Vagina (tissue), 2 donors: ENCODE measurements at regions not wholly inside any gene's neighbourhood (a gene's known extent, or its start where the extent isn't known, plus 50 kb on each side); places are given as distances from the start of the nearest gene placed in this dataset.
"Not testable (repeated sequence)": the region's sequence is repeated elsewhere in the genome, so short reads cannot be mapped to it uniquely, and the experiment has no call there.

Experiments
- DNase-seq, 2 donors: peaks; one replicate each; pipeline ENCODE4 v3.0.0-alpha.2; 2017; ENCODE audit errors: extremely low spot score in 2 of 2
- H3K27ac ChIP-seq: fragments of 200-600 bp; sonication (generic); one replicate; pipeline ENCODE4 v1.5.1; 2019
- H3K27me3 ChIP-seq: fragments of 200-600 bp; sonication (generic); one replicate; pipeline ENCODE4 v1.5.1; 2019
- H3K36me3 ChIP-seq, 2 donors: fragments of 200-600 bp; sonication (generic); one replicate each; pipeline ENCODE4 v1.5.1; 2017 to 2019
- H3K4me1 ChIP-seq: fragments of 200-600 bp; sonication (generic); one replicate; pipeline ENCODE4 v1.5.1; 2019
- H3K4me3 ChIP-seq, 2 donors: fragments of 200-600 bp; sonication (generic); 1 replicate in 1 of 2; 2 replicates in 1 of 2; pipeline ENCODE4 v1.5.1; 2016 to 2019
- H3K9me3 ChIP-seq: fragments of 200-600 bp; sonication (generic); one replicate; pipeline ENCODE4 v1.5.1; 2019
- CTCF ChIP-seq, 3 experiments: fragments of 450-650 bp in 2 of 3; fragments of 200-600 bp in 1 of 3; sonication (generic) in 1 of 3; IDR thresholded peaks; one replicate each; pipeline ENCODE4 v1.5.1; 2017 to 2019; ENCODE audit warnings: antibody characterized with exemption in 3 of 3, mild to moderate bottlenecking in 2 of 3, moderate library complexity in 2 of 3
- POLR2A ChIP-seq, 2 donors: fragments of 450-650 bp; IDR thresholded peaks; one replicate each; pipeline ENCODE4 v1.6.1; 2017; ENCODE audit warnings: antibody characterized with exemption in 2 of 2, mild to moderate bottlenecking in 2 of 2, moderate library complexity in 2 of 2
- POLR2AphosphoS5 ChIP-seq, 2 donors: sonication (generic); formaldehyde crosslinking; IDR thresholded peaks; one replicate each; pipeline ENCODE4 v1.9.0; 2017; ENCODE audit warnings: antibody characterized with exemption in 2 of 2, mild to moderate bottlenecking in 2 of 2, low read depth in 1 of 2; ENCODE audit not compliant: insufficient read depth in 1 of 2
- intact Hi-C: fragments of 100-400 bp; cut with DNase I; formaldehyde crosslinking; loops from one replicate; pipeline ENCODE4 v1.15.1; 2023

- Histone ChIP-seq H3K4me1 (peaks cover 14% of the 10 kb centered on the region), H3K27ac (peak overlapping the region; percentile 85)
- intact Hi-C loops: loop anchor here (10.0 kb wide), 1 partner anchor 86 kb away; no protein-coding TSS in a partner anchor
Observed at GRCh38 chr17:20908313-20909267, 134.2 kb downstream of the USP22 start.

GRCh38 chr17:20914658-20915057 lies 128.2 kb downstream of the USP22 start:
- DNase-seq: no peak
- H3K9me3 ChIP-seq: no peaks in the 10 kb centered on the region
- no peak overlapping the region for H3K4me3 ChIP-seq
- H3K4me1 ChIP-seq: no peaks in the 10 kb centered on the region
- no peaks in the 10 kb centered on the region for H3K36me3 ChIP-seq
- TF ChIP-seq CTCF (IDR thresholded peaks at IDR 0.05): no peak
- no peak for TF ChIP-seq POLR2AphosphoS5 (IDR thresholded peaks at IDR 0.05; ENCODE audit: insufficient read depth in 1 of 2, low read depth in 1 of 2)
- TF ChIP-seq POLR2A (IDR thresholded peaks at IDR 0.05): no peak
- H3K27me3 ChIP-seq: no peaks in the 10 kb centered on the region
- intact Hi-C loops: no loop called here
- H3K27ac ChIP-seq: no peak overlapping the region

More at GRCh38 chr17:20908313-20909267, 134.2 kb downstream of the USP22 start:
- TF ChIP-seq CTCF (IDR thresholded peaks at IDR 0.05) (peak in 2 of 3 experiments; percentile 44 to 72), POLR2A (IDR thresholded peaks at IDR 0.05) (peak in 1 of 2 donors; percentile 13), POLR2AphosphoS5 (IDR thresholded peaks at IDR 0.05; ENCODE audit: insufficient read depth in 1 of 2, low read depth in 1 of 2) (peak; percentile 80 to 83)
- no peaks in the 10 kb centered on the region for H3K9me3 ChIP-seq
- H3K4me3 ChIP-seq: peak overlapping the region; percentile 44 to 49
- no peaks in the 10 kb centered on the region for H3K36me3 ChIP-seq
- peak in 1 of 2 donors; percentile 88 for DNase-seq
- H3K27me3 ChIP-seq: no peaks in the 10 kb centered on the region

GRCh38 chr17:20916383-20916782 lies 126.4 kb downstream of the USP22 start:
- no peak overlapping the region for H3K27ac ChIP-seq
- no peaks in the 10 kb centered on the region for H3K9me3 ChIP-seq
- no peaks in the 10 kb centered on the region for H3K4me1 ChIP-seq
- no peaks in the 10 kb centered on the region for H3K36me3 ChIP-seq
- no peak overlapping the region for H3K4me3 ChIP-seq
- no peak for DNase-seq
- TF ChIP-seq CTCF (IDR thresholded peaks at IDR 0.05) (no peak), POLR2A (IDR thresholded peaks at IDR 0.05) (no peak), POLR2AphosphoS5 (IDR thresholded peaks at IDR 0.05; ENCODE audit: insufficient read depth in 1 of 2, low read depth in 1 of 2) (no peak)
- no peaks in the 10 kb centered on the region for H3K27me3 ChIP-seq
- intact Hi-C loops: no loop called here

GRCh38 chr17:20917610-20918306 lies 125.1 kb downstream of the USP22 start:
- H3K36me3 ChIP-seq, H3K4me1 ChIP-seq, H3K27ac ChIP-seq, H3K4me3 ChIP-seq, H3K9me3 ChIP-seq, H3K27me3 ChIP-seq, DNase-seq, intact Hi-C loops: not testable (repeated sequence)

GRCh38 chr17:20920095-20920814 lies 122.6 kb downstream of the USP22 start:
- Histone ChIP-seq H3K4me1 (peaks cover 5% of the 10 kb centered on the region), H3K27ac (peak overlapping the region; percentile 10), H3K27me3 (no peaks in the 10 kb centered on the region), H3K4me3 (no peak overlapping the region), H3K9me3 (no peaks in the 10 kb centered on the region), H3K36me3 (no peaks in the 10 kb centered on the region)
- TF ChIP-seq CTCF (IDR thresholded peaks at IDR 0.05) (no peak), POLR2A (IDR thresholded peaks at IDR 0.05) (no peak), POLR2AphosphoS5 (IDR thresholded peaks at IDR 0.05; ENCODE audit: insufficient read depth in 1 of 2, low read depth in 1 of 2) (no peak)
- no peak for DNase-seq
- intact Hi-C loops: no loop called here
